ENCODE measurements at regions not wholly inside any gene's neighbourhood (a gene's known extent, or its start where the extent isn't known, plus 50 kb on each side); places are given as distances from the start of the nearest gene placed in this dataset.

DNA sequence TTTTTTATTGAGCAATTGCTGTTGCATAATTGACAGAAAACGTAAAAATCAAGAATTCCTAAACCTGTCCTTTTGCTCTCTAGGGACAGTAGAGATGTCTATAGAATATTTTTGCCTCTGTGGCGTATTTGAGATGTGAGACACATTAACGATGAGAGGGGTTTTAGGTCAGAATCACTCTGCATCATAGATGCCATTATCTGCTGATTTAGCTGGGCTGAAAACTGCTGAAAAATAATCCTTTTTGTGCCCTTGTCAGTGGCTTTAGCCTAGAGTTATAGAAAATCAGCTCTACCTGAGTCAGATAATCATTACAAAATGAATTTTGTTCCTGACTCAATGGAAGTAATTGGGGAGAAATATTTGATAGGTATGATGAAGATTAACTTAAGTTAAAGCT is 767.8 kb upstream of the TENM3 start (continued):
- TF ChIP-seq SMARCA5 (IDR thresholded peaks at IDR 0.05) (no peak), BRCA1 (IDR thresholded peaks at IDR 0.05; ENCODE audit: low read depth, low read length) (no peak)

DNA sequence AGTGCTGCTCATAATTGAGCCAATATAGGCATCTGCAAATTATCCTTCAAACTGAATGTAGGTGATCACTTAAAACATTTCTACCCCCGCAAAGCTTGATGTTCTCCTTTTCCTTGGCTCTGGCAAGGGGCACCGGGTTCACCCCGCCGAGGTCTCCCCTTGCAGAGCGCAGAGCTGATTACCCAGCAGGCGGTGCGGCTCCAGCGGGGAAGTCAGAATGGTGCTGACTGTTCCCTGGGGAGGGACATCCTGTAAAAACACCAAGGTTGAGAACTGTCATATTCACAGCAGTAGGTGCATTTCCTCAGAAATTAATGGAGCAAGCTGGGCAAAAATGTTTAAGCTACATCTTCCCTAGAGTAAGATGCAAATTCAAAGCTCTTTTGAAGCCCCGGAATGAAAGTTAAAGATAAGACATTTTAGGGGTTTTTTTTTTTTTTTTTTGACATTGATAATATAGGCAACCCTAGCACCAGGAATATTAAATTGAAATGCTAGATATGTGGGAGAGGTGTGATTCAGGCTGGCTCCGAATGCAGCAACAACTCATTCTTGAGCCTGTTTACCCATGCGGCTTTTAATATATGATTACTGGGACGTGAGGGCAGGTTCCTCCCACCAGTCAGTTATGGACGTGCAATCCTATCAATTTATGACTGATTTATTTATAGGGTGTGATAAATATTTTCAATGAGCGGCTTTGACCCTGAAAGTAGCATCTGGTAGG is 767.3 kb upstream of the TENM3 start:
- no peak overlapping the region for H3K4me2 ChIP-seq (ENCODE audit: control insufficient read depth, insufficient read depth)
- no peaks in the 10 kb centered on the region for H3K9me3 ChIP-seq (replicated peaks; ENCODE audit: control insufficient read depth, insufficient read depth, low read length)
- no peak overlapping the region for H3K9ac ChIP-seq (ENCODE audit: control insufficient read depth, insufficient read depth, low read length)
- H3K27ac ChIP-seq (ENCODE audit: control insufficient read depth, insufficient read depth) = no peak overlapping the region
- CTCF ChIA-PET = interaction anchor here (0.6 to 1.4 kb wide), 3 partner anchors 35 to 680 kb away, joined by 3 read pairs; no protein-coding TSS in a partner anchor
- in situ Hi-C loops (cut with MboI) (no loop called here), intact Hi-C loops (cut with micrococcal nuclease; ENCODE audit: unreplicated experiment) (no loop called here)
- TF ChIP-seq RBBP5 (conservative IDR thresholded peaks at IDR 0.05) = no peak
- TF ChIP-seq RAD51 (IDR thresholded peaks at IDR 0.05) = no peak
- TF ChIP-seq SREBF2 (IDR thresholded peaks at IDR 0.05; ENCODE audit: low read length) = no peak
- TF ChIP-seq, protein P1, sequence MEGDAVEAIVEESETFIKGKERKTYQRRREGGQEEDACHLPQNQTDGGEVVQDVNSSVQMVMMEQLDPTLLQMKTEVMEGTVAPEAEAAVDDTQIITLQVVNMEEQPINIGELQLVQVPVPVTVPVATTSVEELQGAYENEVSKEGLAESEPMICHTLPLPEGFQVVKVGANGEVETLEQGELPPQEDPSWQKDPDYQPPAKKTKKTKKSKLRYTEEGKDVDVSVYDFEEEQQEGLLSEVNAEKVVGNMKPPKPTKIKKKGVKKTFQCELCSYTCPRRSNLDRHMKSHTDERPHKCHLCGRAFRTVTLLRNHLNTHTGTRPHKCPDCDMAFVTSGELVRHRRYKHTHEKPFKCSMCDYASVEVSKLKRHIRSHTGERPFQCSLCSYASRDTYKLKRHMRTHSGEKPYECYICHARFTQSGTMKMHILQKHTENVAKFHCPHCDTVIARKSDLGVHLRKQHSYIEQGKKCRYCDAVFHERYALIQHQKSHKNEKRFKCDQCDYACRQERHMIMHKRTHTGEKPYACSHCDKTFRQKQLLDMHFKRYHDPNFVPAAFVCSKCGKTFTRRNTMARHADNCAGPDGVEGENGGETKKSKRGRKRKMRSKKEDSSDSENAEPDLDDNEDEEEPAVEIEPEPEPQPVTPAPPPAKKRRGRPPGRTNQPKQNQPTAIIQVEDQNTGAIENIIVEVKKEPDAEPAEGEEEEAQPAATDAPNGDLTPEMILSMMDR (IDR thresholded peaks at IDR 0.05 in 2 of 3, conservative IDR thresholded peaks at IDR 0.05 in 1 of 3; ENCODE audit: control insufficient read depth in 2 of 3, extremely low read depth in 1 of 3, insufficient read depth in 1 of 3, low read depth in 3 of 3, low read length in 3 of 3) = no peak
- TF ChIP-seq, protein P2, sequence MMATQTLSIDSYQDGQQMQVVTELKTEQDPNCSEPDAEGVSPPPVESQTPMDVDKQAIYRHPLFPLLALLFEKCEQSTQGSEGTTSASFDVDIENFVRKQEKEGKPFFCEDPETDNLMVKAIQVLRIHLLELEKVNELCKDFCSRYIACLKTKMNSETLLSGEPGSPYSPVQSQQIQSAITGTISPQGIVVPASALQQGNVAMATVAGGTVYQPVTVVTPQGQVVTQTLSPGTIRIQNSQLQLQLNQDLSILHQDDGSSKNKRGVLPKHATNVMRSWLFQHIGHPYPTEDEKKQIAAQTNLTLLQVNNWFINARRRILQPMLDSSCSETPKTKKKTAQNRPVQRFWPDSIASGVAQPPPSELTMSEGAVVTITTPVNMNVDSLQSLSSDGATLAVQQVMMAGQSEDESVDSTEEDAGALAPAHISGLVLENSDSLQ (IDR thresholded peaks at IDR 0.05) = no peak
- TF ChIP-seq CREM (IDR thresholded peaks at IDR 0.05; ENCODE audit: low read depth) = no peak
- no peak for TF ChIP-seq LARP7 (IDR thresholded peaks at IDR 0.05)
- no peak for TF ChIP-seq RCOR1 (conservative IDR thresholded peaks at IDR 0.05; ENCODE audit: low read depth, low read length)
- no peak for TF ChIP-seq ZSCAN29 (IDR thresholded peaks at IDR 0.05)
- no peaks in the 10 kb centered on the region for H4K20me1 ChIP-seq (ENCODE audit: control insufficient read depth, insufficient read depth)
- H3K36me3 ChIP-seq (ENCODE audit: control insufficient read depth in 2 of 2, insufficient read depth in 2 of 2, low read length in 1 of 2) = no peaks in the 10 kb centered on the region
- RAD21 ChIA-PET (ENCODE audit: unreplicated experiment) = no interaction called here
- FAIRE-seq (no peak), ATAC-seq (no peak), DNase-seq (ENCODE audit: low read depth, low spot score) (no peak)
- BruUV-seq (replicated peaks) = no TSS peak
- H3K4me1 ChIP-seq (ENCODE audit: control insufficient read depth, insufficient read depth, low read length) = no peaks in the 10 kb centered on the region
- H2AFZ ChIP-seq (ENCODE audit: control insufficient read depth, low read depth, low read length) = no peak overlapping the region
- H3K79me2 ChIP-seq (ENCODE audit: control insufficient read depth, insufficient read depth, low read length) = no peaks in the 10 kb centered on the region
- POLR2A ChIA-PET = no interaction called here
- SMC1A ChIA-PET (ENCODE audit: uncharacterized antibody, unreplicated experiment) = interaction anchor here (1.9 kb wide), 1 partner anchor 13 kb away, joined by 4 read pairs; no protein-coding TSS in a partner anchor
- WGBS (ENCODE audit: insufficient coverage, insufficient replicate concordance, low lambda C conversion rate, missing lambda C conversion rate) = 34% methylated on average over 14 of the region's 14 CpGs
- H3K4me3 ChIP-seq = no peak overlapping the region
- no peaks in the 10 kb centered on the region for H3K27me3 ChIP-seq (replicated peaks in 1 of 2; ENCODE audit: control insufficient read depth in 2 of 2, insufficient read depth in 2 of 2, low read length in 1 of 2)

All from GM12878 (cell line).